Osteocyte (in vitro differentiated cells): ENCODE measurements at regions not wholly inside any gene's neighbourhood (a gene's known extent, or its start where the extent isn't known, plus 50 kb on each side); places are given as distances from the start of the nearest gene placed in this dataset.

Experiments
- DNase-seq: peaks from one replicate; pipeline ENCODE4 v3.0.0; 2021; ENCODE audit warnings: mixed read lengths; ENCODE audit not compliant: unreplicated experiment; ENCODE audit errors: extremely low spot score
- H3K27ac Mint-ChIP-seq: one replicate; pipeline ENCODE4 v1.8.0; 2021; ENCODE audit warnings: mild to moderate bottlenecking, mixed read lengths; ENCODE audit not compliant: unreplicated experiment
- H3K27me3 Mint-ChIP-seq: one replicate; pipeline ENCODE4 v1.8.0; 2021; ENCODE audit warnings: mixed read lengths; ENCODE audit not compliant: unreplicated experiment
- H3K36me3 Mint-ChIP-seq: one replicate; pipeline ENCODE4 v1.8.0; 2021; ENCODE audit warnings: mixed read lengths; ENCODE audit not compliant: unreplicated experiment
- H3K4me1 Mint-ChIP-seq: one replicate; pipeline ENCODE4 v1.8.0; 2021; ENCODE audit warnings: mixed read lengths; ENCODE audit not compliant: unreplicated experiment
- H3K4me3 Mint-ChIP-seq: one replicate; pipeline ENCODE4 v1.8.0; 2021; ENCODE audit warnings: mild to moderate bottlenecking, moderate library complexity, mixed read lengths; ENCODE audit not compliant: unreplicated experiment
- H3K9me3 Mint-ChIP-seq: one replicate; pipeline ENCODE4 v1.8.0; 2021; ENCODE audit warnings: mixed read lengths; ENCODE audit not compliant: unreplicated experiment
- CTCF ChIP-seq: fragments of 200-600 bp; sonication (generic); IDR thresholded peaks from 2 replicates; pipeline ENCODE4 v1.5.0; 2021; ENCODE audit warnings: antibody characterized with exemption, mild to moderate bottlenecking, moderate library complexity

- no peak for DNase-seq
- H3K36me3 Mint-ChIP-seq: no peaks in the 10 kb centered on the region
- no peak for TF ChIP-seq CTCF
- no peaks in the 10 kb centered on the region for H3K9me3 Mint-ChIP-seq
- H3K4me3 Mint-ChIP-seq: no peak overlapping the region
- peaks cover 24% of the 10 kb centered on the region for H3K27me3 Mint-ChIP-seq
- no peak overlapping the region for H3K27ac Mint-ChIP-seq
- H3K4me1 Mint-ChIP-seq: no peaks in the 10 kb centered on the region
Observed at GRCh38 chr15:47844437-47844836, 127.1 kb downstream of the SEMA6D start.

- Mint-ChIP-seq H3K4me3 (no peak overlapping the region), H3K9me3 (no peaks in the 10 kb centered on the region), H3K4me1 (no peaks in the 10 kb centered on the region), H3K27me3 (peaks cover 15% of the 10 kb centered on the region), H3K27ac (no peak overlapping the region), H3K36me3 (no peaks in the 10 kb centered on the region)
- no peak for DNase-seq
- no peak for TF ChIP-seq CTCF
Observed at GRCh38 chr15:47846128-47846868, 129.0 kb downstream of the SEMA6D start.

- no peaks in the 10 kb centered on the region for H3K36me3 Mint-ChIP-seq
- no peak for DNase-seq
- H3K4me3 Mint-ChIP-seq: no peak overlapping the region
- no peak for TF ChIP-seq CTCF
- no peaks in the 10 kb centered on the region for H3K4me1 Mint-ChIP-seq
- peaks cover 13% of the 10 kb centered on the region for H3K27me3 Mint-ChIP-seq
- no peak overlapping the region for H3K27ac Mint-ChIP-seq
- no peaks in the 10 kb centered on the region for H3K9me3 Mint-ChIP-seq
Observed at GRCh38 chr15:47846876-47847275, 129.6 kb downstream of the SEMA6D start.

GRCh38 chr15:47856071-47856470, 138.8 kb downstream of the SEMA6D start:
- Mint-ChIP-seq H3K27ac (no peak overlapping the region), H3K27me3 (peaks cover 10% of the 10 kb centered on the region), H3K9me3 (no peaks in the 10 kb centered on the region), H3K4me3 (no peak overlapping the region), H3K4me1 (peaks cover 6% of the 10 kb centered on the region), H3K36me3 (no peaks in the 10 kb centered on the region)
- DNase-seq: no peak
- TF ChIP-seq CTCF: no peak

- H3K27me3 Mint-ChIP-seq: peaks cover 9% of the 10 kb centered on the region
- DNase-seq: no peak
- H3K9me3 Mint-ChIP-seq: no peaks in the 10 kb centered on the region
- H3K4me1 Mint-ChIP-seq: peaks cover 16% of the 10 kb centered on the region
- no peaks in the 10 kb centered on the region for H3K36me3 Mint-ChIP-seq
- TF ChIP-seq CTCF: no peak
- H3K4me3 Mint-ChIP-seq: no peak overlapping the region
- H3K27ac Mint-ChIP-seq: no peak overlapping the region
Observed at GRCh38 chr15:47857014-47857775, 139.9 kb downstream of the SEMA6D start.
